ENCODE measurements at regions not wholly inside any gene's neighbourhood (a gene's known extent, or its start where the extent isn't known, plus 50 kb on each side); places are given as distances from the start of the nearest gene placed in this dataset.

DNA sequence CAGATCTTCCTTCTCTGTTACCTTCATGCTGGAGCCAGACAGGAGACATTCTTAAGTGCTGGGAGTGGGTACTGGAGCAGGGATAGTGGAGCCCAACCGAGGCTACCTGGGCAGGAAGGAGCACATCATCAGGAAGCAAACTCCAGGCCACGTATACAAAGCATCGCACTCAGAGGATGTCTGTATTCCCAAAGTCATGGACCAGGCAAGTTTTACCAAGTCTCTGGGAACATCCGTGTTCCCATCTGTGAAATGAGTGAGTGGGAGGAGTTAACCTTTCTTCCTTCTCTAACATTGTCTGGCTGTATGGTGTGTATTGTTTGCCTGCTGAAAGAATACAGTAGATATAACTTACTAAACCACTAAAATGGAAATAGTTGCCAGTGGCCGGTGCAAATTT, 175.0 kb upstream of the TMEM45B start:
- TF ChIP-seq IRF2 (CRISPR knock-in tag; IDR thresholded peaks at IDR 0.05) (no peak), YY1 (IDR thresholded peaks at IDR 0.05; ENCODE audit: borderline replicate concordance in 1 of 3, control insufficient read depth in 1 of 3, extremely low read depth in 1 of 3, insufficient read depth in 3 of 3, insufficient read length in 1 of 3, insufficient replicate concordance in 2 of 3, low read depth in 1 of 3, low read length in 2 of 3) (no peak), KLF16 (IDR thresholded peaks at IDR 0.05) (no peak), RFX7 (CRISPR knock-in tag; IDR thresholded peaks at IDR 0.05) (no peak), ZFP1 (CRISPR knock-in tag; IDR thresholded peaks at IDR 0.05) (no peak), POLR2A (conservative IDR thresholded peaks at IDR 0.05) (no peak), NR2C2 (CRISPR knock-in tag; IDR thresholded peaks at IDR 0.05) (no peak), NR2C2 (tag; IDR thresholded peaks at IDR 0.05) (no peak), ZNF232 (CRISPR knock-in tag; IDR thresholded peaks at IDR 0.05) (no peak), CHCHD3 (CRISPR knock-in tag; IDR thresholded peaks at IDR 0.05) (no peak), MTF1 (CRISPR knock-in tag; IDR thresholded peaks at IDR 0.05; ENCODE audit: borderline replicate concordance) (no peak), POLR2B (IDR thresholded peaks at IDR 0.05; ENCODE audit: low read depth, partially characterized antibody) (no peak), KLF6 (CRISPR knock-in tag; IDR thresholded peaks at IDR 0.05; ENCODE audit: borderline replicate concordance) (no peak)
- TF ChIP-seq, protein P1, sequence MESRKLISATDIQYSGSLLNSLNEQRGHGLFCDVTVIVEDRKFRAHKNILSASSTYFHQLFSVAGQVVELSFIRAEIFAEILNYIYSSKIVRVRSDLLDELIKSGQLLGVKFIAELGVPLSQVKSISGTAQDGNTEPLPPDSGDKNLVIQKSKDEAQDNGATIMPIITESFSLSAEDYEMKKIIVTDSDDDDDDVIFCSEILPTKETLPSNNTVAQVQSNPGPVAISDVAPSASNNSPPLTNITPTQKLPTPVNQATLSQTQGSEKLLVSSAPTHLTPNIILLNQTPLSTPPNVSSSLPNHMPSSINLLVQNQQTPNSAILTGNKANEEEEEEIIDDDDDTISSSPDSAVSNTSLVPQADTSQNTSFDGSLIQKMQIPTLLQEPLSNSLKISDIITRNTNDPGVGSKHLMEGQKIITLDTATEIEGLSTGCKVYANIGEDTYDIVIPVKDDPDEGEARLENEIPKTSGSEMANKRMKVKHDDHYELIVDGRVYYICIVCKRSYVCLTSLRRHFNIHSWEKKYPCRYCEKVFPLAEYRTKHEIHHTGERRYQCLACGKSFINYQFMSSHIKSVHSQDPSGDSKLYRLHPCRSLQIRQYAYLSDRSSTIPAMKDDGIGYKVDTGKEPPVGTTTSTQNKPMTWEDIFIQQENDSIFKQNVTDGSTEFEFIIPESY (CRISPR knock-in tag; IDR thresholded peaks at IDR 0.05), result no peak

Measured in K562 (cell line).